ENCODE measurements at regions not wholly inside any gene's neighbourhood (a gene's known extent, or its start where the extent isn't known, plus 50 kb on each side); places are given as distances from the start of the nearest gene placed in this dataset.

GRCh38 chr20:39553120-39553519 is 591.0 kb downstream of the DHX35 start:
- no peak for TF ChIP-seq CTCF (IDR thresholded peaks at IDR 0.05; ENCODE audit: insufficient read depth, low read length, poor library complexity, severe bottlenecking)
- H3K36me3 ChIP-seq (ENCODE audit: control insufficient read depth, insufficient read depth, low read length): no peaks in the 10 kb centered on the region
- H3K27me3 ChIP-seq (ENCODE audit: control insufficient read depth, insufficient read depth, low read length): no peaks in the 10 kb centered on the region
- no peak overlapping the region for H3K4me3 ChIP-seq (ENCODE audit: low read depth, low read length)
- DNase-seq (ENCODE audit: low read depth): no peak

- no peak for TF ChIP-seq CTCF (IDR thresholded peaks at IDR 0.05; ENCODE audit: insufficient read depth, low read length, poor library complexity, severe bottlenecking)
- Histone ChIP-seq H3K27me3 (ENCODE audit: control insufficient read depth, insufficient read depth, low read length) (no peaks in the 10 kb centered on the region), H3K4me3 (ENCODE audit: low read depth, low read length) (no peak overlapping the region), H3K36me3 (ENCODE audit: control insufficient read depth, insufficient read depth, low read length) (no peaks in the 10 kb centered on the region)
- no peak for DNase-seq (ENCODE audit: low read depth)
Observed at GRCh38 chr20:39549733-39550132, 587.6 kb downstream of the DHX35 start.

- TF ChIP-seq CTCF (IDR thresholded peaks at IDR 0.05; ENCODE audit: insufficient read depth, low read length, poor library complexity, severe bottlenecking): no peak
- Histone ChIP-seq H3K27me3 (ENCODE audit: control insufficient read depth, insufficient read depth, low read length) (no peaks in the 10 kb centered on the region), H3K36me3 (ENCODE audit: control insufficient read depth, insufficient read depth, low read length) (no peaks in the 10 kb centered on the region), H3K4me3 (ENCODE audit: low read depth, low read length) (no peak overlapping the region)
- no peak for DNase-seq (ENCODE audit: low read depth)
Observed at GRCh38 chr20:39547546-39548408, 585.6 kb downstream of the DHX35 start.

GRCh38 chr20:39541136-39541803 is 579.1 kb downstream of the DHX35 start:
- Histone ChIP-seq H3K27me3 (ENCODE audit: control insufficient read depth, insufficient read depth, low read length) (no peaks in the 10 kb centered on the region), H3K4me3 (ENCODE audit: low read depth, low read length) (no peak overlapping the region), H3K36me3 (ENCODE audit: control insufficient read depth, insufficient read depth, low read length) (no peaks in the 10 kb centered on the region)
- DNase-seq (ENCODE audit: low read depth): no peak
- TF ChIP-seq CTCF (IDR thresholded peaks at IDR 0.05; ENCODE audit: insufficient read depth, low read length, poor library complexity, severe bottlenecking): no peak

GRCh38 chr20:39538317-39538716 is 576.2 kb downstream of the DHX35 start:
- Histone ChIP-seq H3K36me3 (ENCODE audit: control insufficient read depth, insufficient read depth, low read length) (no peaks in the 10 kb centered on the region), H3K27me3 (ENCODE audit: control insufficient read depth, insufficient read depth, low read length) (no peaks in the 10 kb centered on the region), H3K4me3 (ENCODE audit: low read depth, low read length) (no peak overlapping the region)
- TF ChIP-seq CTCF (IDR thresholded peaks at IDR 0.05; ENCODE audit: insufficient read depth, low read length, poor library complexity, severe bottlenecking): no peak
- DNase-seq (ENCODE audit: low read depth): no peak

All from kidney epithelial cell (primary cell).